GM21390 (cell line): ENCODE measurements at regions not wholly inside any gene's neighbourhood (a gene's known extent, or its start where the extent isn't known, plus 50 kb on each side); places are given as distances from the start of the nearest gene placed in this dataset.
"Not testable (repeated sequence)": the region's sequence is repeated elsewhere in the genome, so short reads cannot be mapped to it uniquely, and the experiment has no call there.

ENCODE experiments used
- ATAC-seq: cut with Tn5 transposase; IDR thresholded peaks from one replicate; pipeline ENCODE4 v1.9.1; 2021; ENCODE audit not compliant: unreplicated experiment

DNA sequence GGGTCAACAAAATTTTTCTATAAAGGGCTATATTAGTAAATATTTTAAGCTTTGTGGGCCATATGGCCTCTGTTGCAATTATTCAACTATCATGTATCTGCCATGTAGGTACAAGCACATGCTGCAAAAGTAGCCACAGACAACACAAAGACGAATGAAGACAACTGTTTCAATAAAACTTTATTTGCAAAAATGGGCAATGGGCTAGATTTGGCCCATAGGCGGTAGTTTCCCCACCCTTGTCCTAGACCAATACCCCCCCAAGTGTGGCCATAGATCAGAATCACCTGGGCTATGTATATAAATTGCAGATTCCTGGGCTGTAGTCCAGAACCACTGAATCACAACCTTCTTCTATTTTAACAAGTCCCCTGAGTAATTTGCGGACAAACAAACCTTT is 331.0 kb upstream of the PSMD7 start:
- no peak for ATAC-seq

DNA sequence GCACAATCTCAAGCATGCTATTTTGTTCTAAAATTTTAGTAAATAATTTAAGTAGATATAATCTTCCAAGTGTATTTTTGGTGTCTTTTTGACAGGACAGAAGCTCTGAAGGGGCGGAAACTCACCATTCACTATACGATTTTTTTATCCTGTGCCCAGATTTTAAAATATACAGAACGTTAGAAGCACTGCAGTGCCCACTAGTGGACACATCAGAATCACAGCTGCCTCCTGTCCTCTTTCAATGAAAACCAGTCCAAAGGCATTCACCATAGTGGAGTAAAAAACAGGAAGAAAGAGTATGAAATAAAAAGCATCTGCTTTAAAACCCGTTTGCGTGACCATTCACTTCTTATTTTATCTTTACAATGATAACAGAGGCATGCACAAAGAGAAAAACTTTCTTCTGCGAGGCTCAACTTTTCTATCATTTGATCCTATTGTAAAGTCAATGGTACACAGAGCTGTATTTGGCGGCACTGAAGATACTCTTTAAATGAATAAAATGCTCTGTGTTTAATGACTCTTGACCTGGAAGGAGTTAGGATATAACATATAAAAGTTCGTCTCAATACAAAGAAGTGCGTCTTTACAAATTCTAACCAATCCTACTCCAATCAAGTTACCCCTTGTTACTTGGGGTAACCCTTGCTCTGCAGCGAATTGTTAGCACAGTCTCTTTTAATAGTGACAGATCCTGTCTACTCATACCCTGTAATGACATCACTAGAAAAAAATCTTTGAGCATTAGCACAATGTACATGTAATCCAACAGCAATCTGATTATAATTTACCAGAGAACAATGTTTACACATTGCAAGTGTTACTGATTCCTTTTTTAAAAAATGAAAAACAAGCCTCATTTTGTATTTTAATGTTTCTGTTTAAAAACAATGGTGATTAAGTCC is 339.8 kb upstream of the PSMD7 start:
- no peak for ATAC-seq

DNA sequence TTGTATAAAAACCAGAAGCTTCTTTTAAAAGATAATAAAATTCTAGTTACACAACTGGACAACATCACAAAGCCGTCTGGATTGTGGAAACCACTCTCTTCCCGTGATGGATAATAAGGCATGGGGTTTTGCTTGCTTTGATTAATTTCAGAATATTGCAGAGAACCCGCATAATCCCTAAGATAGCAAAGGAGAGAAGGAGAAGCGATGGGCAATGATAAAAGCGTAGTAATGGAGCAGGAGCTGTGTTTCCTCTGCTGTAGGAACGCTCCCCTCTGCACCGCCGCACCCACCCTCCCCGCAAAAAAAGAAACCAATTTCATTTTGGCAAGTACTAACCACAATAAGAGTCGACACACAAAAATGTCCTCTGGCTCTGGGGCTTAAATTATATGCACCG is 340.9 kb upstream of the PSMD7 start:
- no peak for ATAC-seq

DNA sequence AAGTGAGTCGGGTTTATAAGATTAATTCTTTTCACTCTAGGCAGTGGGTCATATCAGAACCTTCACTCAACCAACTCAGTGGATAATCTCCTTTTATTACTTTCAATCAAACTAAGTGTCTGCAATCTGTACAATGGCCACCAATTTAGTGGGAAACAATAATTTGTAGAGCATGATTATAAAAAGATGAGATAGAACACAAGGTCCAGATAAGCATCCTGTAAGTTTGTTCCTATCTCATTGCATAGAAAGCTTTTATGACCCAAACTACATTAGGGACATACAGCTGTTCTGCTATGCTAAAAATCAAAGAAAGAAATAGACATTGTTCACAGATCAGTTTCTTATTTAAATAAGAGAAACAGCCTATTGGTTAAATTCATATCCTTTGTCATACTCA is 341.4 kb upstream of the PSMD7 start:
- ATAC-seq, result no peak

DNA sequence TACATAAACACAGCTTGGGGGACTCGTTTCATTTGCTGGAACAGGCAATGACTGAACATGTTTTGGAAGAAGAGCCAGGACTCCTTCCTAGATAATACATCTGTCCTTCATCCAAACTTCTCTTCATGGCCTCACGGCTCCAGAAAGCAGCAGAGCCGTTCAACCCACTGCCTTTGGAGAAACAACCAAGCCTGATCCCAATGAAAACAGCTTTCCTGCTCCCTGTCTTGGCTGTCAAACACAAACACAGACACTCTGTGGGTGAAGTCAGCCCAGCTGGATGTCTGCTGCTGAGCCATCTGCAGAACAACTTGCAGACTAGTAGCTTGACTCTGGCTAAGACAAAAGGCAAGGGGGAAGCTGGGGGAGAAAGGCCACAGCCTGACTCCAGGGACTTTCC is 345.1 kb upstream of the PSMD7 start:
- no peak for ATAC-seq

- ATAC-seq, result no peak
Measured at GRCh38 chr16:73949574-73950320, 346.9 kb upstream of the PSMD7 start.

- ATAC-seq, result no peak
Measured at GRCh38 chr16:73945631-73946030, 351.0 kb upstream of the PSMD7 start.

DNA sequence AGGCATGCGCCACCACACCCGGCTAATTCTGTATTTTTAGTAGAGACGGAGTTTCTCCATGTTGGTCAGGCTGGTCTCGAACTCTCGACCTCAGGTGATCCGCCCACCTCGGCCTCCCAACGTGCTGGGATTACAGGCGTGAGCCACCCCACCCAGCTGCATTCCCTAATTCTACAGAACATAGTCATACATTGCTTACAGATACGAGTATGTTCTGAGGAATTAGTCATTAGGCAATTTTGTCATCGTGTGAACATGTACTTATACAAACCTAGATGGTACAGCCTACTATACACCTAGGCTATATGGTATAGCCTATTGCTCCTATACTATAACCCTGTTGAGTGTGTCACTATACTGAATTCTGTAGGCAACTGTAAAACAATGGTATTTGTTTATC is 353.4 kb upstream of the PSMD7 start:
- not testable (repeated sequence) for ATAC-seq

GRCh38 chr16:73940786-73941185 is 355.8 kb upstream of the PSMD7 start:
- ATAC-seq, result not testable (repeated sequence)

DNA sequence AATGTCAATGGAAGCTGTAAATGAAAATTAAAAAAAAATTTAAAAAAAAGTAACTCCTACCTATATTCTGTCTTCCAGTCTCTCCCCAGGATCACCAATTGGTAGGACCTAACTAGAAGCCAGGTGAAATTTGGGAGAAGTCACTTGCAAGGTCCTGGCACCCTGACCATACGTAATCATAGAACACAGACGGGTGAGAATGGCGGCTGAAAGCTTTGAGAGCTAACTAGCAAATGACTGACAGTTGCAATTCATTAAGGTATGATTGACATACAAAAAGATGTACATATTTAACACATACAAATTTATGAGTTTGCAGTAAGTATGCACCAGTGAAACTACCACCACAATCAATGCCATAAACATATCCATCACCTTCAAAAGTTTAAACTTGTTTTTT is 372.7 kb upstream of the PSMD7 start:
- no peak for ATAC-seq

- no peak for ATAC-seq
Measured at GRCh38 chr16:73921295-73921694, 375.3 kb upstream of the PSMD7 start.

GRCh38 chr16:73916829-73917594 is 379.6 kb upstream of the PSMD7 start:
- no peak for ATAC-seq

DNA sequence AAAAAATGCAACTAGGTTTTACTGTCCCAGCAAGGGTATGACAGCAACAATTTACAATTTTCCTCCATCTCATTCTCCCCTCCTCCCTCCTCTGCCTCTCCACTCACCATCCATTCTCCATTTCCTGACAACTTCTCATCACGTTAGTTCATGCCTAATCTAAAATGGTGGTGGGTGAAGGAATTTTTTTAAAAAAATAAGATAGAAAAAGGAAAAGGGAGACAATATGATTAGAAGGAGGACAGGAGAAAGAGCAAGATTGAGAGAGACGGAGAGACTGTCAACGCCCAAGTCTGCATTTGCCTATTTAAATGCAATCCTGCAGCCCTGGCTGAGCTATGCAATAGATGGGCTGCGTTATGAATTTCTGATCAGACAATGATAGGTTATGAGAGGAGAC is 380.7 kb upstream of the PSMD7 start:
- ATAC-seq, result no peak

DNA sequence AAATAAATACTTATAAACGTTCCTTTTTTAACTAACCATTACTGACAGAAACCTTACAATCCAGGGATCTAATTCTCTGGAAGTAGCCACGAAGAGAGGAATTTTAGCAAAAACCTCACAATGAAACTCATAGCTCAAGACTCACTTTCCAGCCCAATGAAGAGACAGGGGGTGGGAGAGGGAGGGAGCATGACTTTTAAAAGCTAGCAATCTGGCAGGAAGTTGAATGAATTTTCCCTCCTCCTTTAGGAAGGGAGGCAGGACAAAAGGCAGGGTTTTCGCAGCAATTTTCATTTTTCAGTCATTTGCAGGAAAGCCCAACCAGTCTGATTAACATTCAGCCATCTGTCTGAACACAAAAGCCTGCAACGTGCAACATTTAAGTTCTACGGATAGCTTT is 381.5 kb upstream of the PSMD7 start:
- no peak for ATAC-seq

DNA sequence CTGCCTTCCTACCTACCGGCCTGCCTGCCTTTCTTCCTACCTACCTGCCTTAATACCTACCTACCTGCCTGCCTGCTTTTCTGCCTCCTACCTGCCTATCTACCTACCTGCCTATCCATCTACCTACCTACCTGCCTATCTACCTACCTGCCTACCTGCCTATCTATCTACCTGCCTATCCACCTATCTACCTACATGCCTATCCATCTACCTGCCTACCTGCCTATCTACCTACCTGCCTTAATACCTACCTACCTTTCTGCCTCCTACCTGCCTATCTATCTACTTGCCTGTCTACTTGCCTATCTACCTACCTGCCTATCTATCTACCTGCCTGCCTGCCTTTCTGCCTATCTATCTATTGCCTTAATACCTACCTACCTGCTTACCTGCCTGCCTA is 383.8 kb upstream of the PSMD7 start:
- no peak for ATAC-seq

DNA sequence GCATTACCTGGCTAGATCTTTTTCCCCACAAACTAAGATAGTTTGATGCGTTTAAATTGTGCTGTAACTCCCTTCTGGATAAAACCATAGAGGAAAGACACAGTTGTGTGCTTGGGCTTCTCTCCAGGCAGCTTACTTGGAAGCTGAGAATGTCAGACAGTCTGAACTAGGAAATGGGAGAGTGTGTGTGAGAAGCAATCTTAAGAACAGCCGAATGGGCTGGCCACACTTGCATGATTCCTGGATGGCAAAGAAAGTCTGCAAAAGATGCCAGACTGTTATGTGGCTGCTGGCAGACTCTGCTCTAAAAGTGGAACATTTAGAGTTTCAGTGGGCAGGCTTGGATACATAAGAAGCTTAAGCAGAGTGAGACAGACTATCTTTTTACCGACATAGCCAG is 384.3 kb upstream of the PSMD7 start:
- no peak for ATAC-seq

DNA sequence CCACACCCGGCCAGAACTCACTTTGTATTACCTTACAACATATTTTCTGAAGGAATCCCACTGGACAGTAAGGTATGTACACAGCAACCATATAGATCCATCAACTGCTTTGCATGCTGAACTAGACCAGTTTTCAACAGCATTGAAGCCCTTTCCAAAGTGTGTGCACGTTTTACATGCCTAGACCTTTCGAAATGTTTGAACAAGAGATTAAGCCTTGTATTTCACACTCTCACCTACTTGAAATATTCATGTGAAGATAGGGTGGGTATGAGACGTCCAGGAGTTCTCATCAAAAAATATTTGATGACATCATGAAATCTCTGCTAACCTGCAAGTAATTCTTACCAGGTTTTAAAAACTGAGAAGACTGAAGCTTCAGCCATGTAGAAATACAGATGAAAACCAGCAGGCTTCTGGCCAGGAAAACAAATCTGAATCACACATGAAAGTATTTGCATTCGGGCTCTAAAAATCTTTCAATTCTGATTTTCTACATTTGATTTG is 387.0 kb upstream of the PSMD7 start:
- ATAC-seq, result no peak

DNA sequence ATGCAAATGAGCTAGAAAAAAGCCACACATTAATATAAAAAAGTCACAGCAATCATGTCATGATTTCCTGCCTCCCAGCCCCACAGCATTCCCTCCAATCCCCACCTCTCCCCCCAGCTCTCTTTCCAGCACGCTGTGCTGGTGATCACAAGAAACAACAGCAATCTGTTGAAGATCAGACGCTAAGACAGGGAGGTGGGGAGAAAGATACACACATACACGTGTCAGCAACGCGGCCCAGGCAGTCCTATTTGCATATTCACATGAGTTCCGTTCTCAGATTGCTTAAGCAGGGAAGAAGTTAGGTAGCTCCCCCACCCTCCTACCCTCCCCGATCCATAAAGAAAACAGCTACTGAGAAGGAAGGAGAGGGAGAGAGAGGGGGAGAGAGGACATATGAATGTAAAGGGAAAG is 405.5 kb upstream of the PSMD7 start:
- no peak for ATAC-seq

- ATAC-seq, result no peak
Measured at GRCh38 chr16:73890186-73891128, 406.2 kb upstream of the PSMD7 start.

DNA sequence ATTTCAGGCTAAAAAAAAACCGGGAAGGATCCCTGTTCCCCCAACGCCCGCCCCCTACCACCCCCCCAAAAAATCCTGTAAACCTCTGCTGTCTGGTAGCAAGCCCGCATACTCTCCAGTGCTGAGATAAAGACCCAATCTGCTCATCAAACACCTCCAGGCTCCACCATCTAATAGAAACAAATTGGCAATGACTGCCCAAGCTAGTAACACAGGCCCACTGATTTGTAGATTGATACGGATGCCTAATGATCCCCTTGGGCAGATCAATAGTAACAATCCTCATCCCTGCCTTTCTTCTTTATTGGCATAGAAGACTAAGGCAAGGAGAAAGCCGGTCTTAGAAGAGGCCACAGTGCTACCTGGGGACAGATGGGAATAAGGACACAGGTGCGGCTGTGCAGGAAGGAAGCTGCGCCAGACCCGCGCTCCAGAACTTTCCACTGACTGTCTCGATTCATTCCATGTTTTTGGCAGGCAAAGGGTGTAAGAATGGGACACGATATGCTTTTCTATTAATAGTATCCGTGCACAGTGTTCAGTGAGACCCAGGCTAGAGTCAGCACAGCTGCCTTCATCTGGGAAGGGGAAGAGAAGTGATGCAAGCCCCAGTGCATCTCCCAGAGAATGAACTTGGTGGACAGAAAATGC is 407.6 kb upstream of the PSMD7 start:
- no peak for ATAC-seq
